SK-N-SH treated with all-trans-retinoic acid at 6 μM for 48 hours (cell line): ENCODE measurements at regions not wholly inside any gene's neighbourhood (a gene's known extent, or its start where the extent isn't known, plus 50 kb on each side); places are given as distances from the start of the nearest gene placed in this dataset.
A peak's percentile ranks its signal among the peaks of the same experiment; 100 is the strongest.
"Not testable (repeated sequence)": the region's sequence is repeated elsewhere in the genome, so short reads cannot be mapped to it uniquely, and the experiment has no call there.

Experiments used
- ATAC-seq: fragments of 200-7000 bp; cut with Tn5 transposase; 3 replicates; pipeline ENCODE4 v1.9.1; 2020; ENCODE audit warnings: mild to moderate bottlenecking, moderate library complexity
- ARNTL ChIP-seq: fragments of 450-650 bp; formaldehyde crosslinking; IDR thresholded peaks from 2 replicates; pipeline ENCODE4 v1.5.0; 2020; ENCODE audit warnings: low read depth, mild to moderate bottlenecking, moderate library complexity, borderline replicate concordance
- BACH2 ChIP-seq: fragments of 250-450 bp; sonication (Bioruptor Pico); IDR thresholded peaks from 2 replicates; pipeline ENCODE4 v1.9.0; 2021; ENCODE audit warnings: mild to moderate bottlenecking, borderline replicate concordance
- CSDC2 ChIP-seq: fragments of 250-450 bp; sonication (Bioruptor Pico); IDR thresholded peaks from 2 replicates; pipeline ENCODE4 v1.5.0; 2020; ENCODE audit warnings: mild to moderate bottlenecking, moderate library complexity
- ESRRG ChIP-seq: fragments of 250-450 bp; sonication (Bioruptor Pico); IDR thresholded peaks from 2 replicates; pipeline ENCODE4 v1.6.1; 2021; ENCODE audit warnings: mild to moderate bottlenecking
- GLIS3 ChIP-seq: fragments of 250-450 bp; sonication (Bioruptor Pico); IDR thresholded peaks from 2 replicates; pipeline ENCODE4 v1.5.0; 2020; ENCODE audit warnings: mild to moderate bottlenecking, moderate library complexity
- ISL1 ChIP-seq: fragments of 250-450 bp; sonication (Bioruptor Pico); IDR thresholded peaks from 2 replicates; pipeline ENCODE4 v2.1.2; 2022; ENCODE audit warnings: mild to moderate bottlenecking, moderate library complexity
- OSR1 ChIP-seq: fragments of 250-450 bp; sonication (Bioruptor Pico); IDR thresholded peaks from 2 replicates; pipeline ENCODE4 v1.8.0; 2022; ENCODE audit warnings: moderate library complexity, mild to moderate bottlenecking, inconsistent platforms
- PPARA ChIP-seq: fragments of 250-450 bp; sonication (Bioruptor Pico); IDR thresholded peaks from 2 replicates; pipeline ENCODE4 v1.5.0; 2020; ENCODE audit warnings: mild to moderate bottlenecking, borderline replicate concordance
- RARB ChIP-seq: fragments of 250-450 bp; sonication (Bioruptor Pico); IDR thresholded peaks from 2 replicates; pipeline ENCODE4 v1.8.0; 2021; ENCODE audit warnings: mild to moderate bottlenecking, moderate library complexity
- SNAI2 ChIP-seq: fragments of 250-450 bp; sonication (Bioruptor Pico); IDR thresholded peaks from 2 replicates; pipeline ENCODE4 v1.5.0; 2020; ENCODE audit warnings: mild to moderate bottlenecking, moderate library complexity
- TCF4 ChIP-seq: fragments of 250-450 bp; sonication (Bioruptor Pico); IDR thresholded peaks from 2 replicates; pipeline ENCODE4 v1.8.0; 2021; ENCODE audit warnings: mild to moderate bottlenecking, moderate library complexity, borderline replicate concordance
- TOX ChIP-seq: fragments of 250-450 bp; sonication (Bioruptor Pico); IDR thresholded peaks from 2 replicates; pipeline ENCODE4 v1.8.0; 2021; ENCODE audit warnings: mild to moderate bottlenecking, moderate library complexity, borderline replicate concordance
- ZC3H10 ChIP-seq: fragments of 250-450 bp; sonication (Bioruptor Pico); IDR thresholded peaks from 2 replicates; pipeline ENCODE4 v1.5.1; 2021; ENCODE audit warnings: mild to moderate bottlenecking, moderate library complexity
- ZFP3 ChIP-seq: fragments of 250-450 bp; sonication (Bioruptor Pico); IDR thresholded peaks from 2 replicates; pipeline ENCODE4 v1.5.0; 2020; ENCODE audit warnings: mild to moderate bottlenecking, moderate library complexity
- ZFP30 ChIP-seq: fragments of 450-650 bp; formaldehyde crosslinking; IDR thresholded peaks from 2 replicates; pipeline ENCODE4 v1.5.0; 2022; ENCODE audit warnings: mild to moderate bottlenecking, moderate library complexity
- ZNF565 ChIP-seq: fragments of 450-650 bp; formaldehyde crosslinking; conservative IDR thresholded peaks from 2 replicates; pipeline ENCODE4 v1.5.0; 2020; ENCODE audit warnings: low read depth, mild to moderate bottlenecking, moderate library complexity
- ZNF70 ChIP-seq: fragments of 450-650 bp; formaldehyde crosslinking; IDR thresholded peaks from 2 replicates; pipeline ENCODE4 v1.5.0; 2020; ENCODE audit warnings: mild to moderate bottlenecking, moderate library complexity
- ZNF8 ChIP-seq: fragments of 450-650 bp; formaldehyde crosslinking; IDR thresholded peaks from 2 replicates; pipeline ENCODE4 v1.5.0; 2020; ENCODE audit warnings: mild to moderate bottlenecking, moderate library complexity
- TF ChIP-seq, protein P1 (sequence below): fragments of 250-450 bp; sonication (Bioruptor Pico); IDR thresholded peaks from 2 replicates; pipeline ENCODE4 v1.5.1; 2021; ENCODE audit warnings: mild to moderate bottlenecking, moderate library complexity
- TF ChIP-seq, protein P2 (sequence below): fragments of 250-450 bp; sonication (Bioruptor Pico); IDR thresholded peaks from 2 replicates; pipeline ENCODE4 v1.5.0; 2020; ENCODE audit warnings: mild to moderate bottlenecking, moderate library complexity
- TF ChIP-seq, protein P3 (sequence below): fragments of 250-450 bp; sonication (Bioruptor Pico); IDR thresholded peaks from 2 replicates; pipeline ENCODE4 v1.5.1; 2020; ENCODE audit warnings: low read depth, mild to moderate bottlenecking, moderate library complexity
- TF ChIP-seq, protein P4 (sequence below): fragments of 250-450 bp; sonication (Bioruptor Pico); IDR thresholded peaks from 2 replicates; pipeline ENCODE4 v1.8.0; 2021; ENCODE audit warnings: low read depth, mild to moderate bottlenecking, moderate library complexity, borderline replicate concordance

DNA sequence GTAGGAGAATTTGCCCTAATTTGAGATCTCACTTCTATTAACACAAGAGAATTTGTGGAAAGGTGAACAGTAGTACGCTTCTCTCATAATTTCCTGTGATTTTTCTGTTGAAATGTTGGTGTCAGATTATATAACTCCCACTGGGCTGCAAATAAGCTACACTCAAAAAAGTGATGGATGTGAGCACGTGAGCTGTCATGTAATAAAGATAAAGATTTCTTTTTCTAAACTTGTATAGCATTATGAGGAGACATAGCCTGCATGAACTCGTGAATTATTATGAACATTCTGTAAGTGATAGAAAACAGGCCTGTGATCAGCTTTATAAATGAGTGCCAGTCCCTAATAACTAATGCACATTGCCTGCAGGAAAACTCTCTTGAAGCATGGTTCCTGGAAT is 356.6 kb upstream of the ACTRT1 start:
- TF ChIP-seq TOX (CRISPR knock-in tag) (no peak), ZNF8 (no peak), ESRRG (CRISPR knock-in tag) (no peak), ARNTL (CRISPR knock-in tag) (no peak), ZNF70 (no peak), ISL1 (no peak), ZNF565 (CRISPR knock-in tag) (no peak), TCF4 (no peak), ZC3H10 (CRISPR knock-in tag) (no peak), RARB (no peak), ZFP3 (CRISPR knock-in tag) (no peak)
- TF ChIP-seq, protein P1, sequence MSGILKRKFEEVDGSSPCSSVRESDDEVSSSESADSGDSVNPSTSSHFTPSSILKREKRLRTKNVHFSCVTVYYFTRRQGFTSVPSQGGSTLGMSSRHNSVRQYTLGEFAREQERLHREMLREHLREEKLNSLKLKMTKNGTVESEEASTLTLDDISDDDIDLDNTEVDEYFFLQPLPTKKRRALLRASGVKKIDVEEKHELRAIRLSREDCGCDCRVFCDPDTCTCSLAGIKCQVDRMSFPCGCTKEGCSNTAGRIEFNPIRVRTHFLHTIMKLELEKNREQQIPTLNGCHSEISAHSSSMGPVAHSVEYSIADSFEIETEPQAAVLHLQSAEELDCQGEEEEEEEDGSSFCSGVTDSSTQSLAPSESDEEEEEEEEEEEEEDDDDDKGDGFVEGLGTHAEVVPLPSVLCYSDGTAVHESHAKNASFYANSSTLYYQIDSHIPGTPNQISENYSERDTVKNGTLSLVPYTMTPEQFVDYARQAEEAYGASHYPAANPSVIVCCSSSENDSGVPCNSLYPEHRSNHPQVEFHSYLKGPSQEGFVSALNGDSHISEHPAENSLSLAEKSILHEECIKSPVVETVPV (CRISPR knock-in tag), result no peak
- no peak for ATAC-seq

DNA sequence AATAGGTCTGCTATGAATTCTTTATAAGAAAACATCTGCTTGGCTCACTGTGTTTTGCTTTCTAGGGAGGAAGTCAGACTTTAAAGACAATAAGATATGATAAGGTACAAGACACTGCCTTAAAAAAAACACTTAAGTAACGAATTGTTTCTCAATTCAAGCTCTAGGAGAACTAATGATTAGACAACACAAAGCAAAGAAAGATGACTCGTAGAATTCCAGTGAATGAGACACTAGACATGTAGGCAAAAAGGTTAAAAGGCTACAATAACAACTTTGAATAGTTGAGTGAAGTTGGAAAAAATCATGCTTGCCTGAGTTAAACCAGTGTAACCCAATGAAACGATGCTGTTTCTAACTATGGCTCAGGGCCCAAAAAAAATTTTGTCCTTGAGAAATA is 344.4 kb upstream of the ACTRT1 start:
- ATAC-seq, result no peak
- no peak for TF ChIP-seq ZNF8
- TF ChIP-seq ZNF70, result no peak
- TF ChIP-seq GLIS3 (CRISPR knock-in tag), result no peak
- no peak for TF ChIP-seq ZNF565 (CRISPR knock-in tag)
- no peak for TF ChIP-seq CSDC2 (CRISPR knock-in tag)
- TF ChIP-seq, protein P2, sequence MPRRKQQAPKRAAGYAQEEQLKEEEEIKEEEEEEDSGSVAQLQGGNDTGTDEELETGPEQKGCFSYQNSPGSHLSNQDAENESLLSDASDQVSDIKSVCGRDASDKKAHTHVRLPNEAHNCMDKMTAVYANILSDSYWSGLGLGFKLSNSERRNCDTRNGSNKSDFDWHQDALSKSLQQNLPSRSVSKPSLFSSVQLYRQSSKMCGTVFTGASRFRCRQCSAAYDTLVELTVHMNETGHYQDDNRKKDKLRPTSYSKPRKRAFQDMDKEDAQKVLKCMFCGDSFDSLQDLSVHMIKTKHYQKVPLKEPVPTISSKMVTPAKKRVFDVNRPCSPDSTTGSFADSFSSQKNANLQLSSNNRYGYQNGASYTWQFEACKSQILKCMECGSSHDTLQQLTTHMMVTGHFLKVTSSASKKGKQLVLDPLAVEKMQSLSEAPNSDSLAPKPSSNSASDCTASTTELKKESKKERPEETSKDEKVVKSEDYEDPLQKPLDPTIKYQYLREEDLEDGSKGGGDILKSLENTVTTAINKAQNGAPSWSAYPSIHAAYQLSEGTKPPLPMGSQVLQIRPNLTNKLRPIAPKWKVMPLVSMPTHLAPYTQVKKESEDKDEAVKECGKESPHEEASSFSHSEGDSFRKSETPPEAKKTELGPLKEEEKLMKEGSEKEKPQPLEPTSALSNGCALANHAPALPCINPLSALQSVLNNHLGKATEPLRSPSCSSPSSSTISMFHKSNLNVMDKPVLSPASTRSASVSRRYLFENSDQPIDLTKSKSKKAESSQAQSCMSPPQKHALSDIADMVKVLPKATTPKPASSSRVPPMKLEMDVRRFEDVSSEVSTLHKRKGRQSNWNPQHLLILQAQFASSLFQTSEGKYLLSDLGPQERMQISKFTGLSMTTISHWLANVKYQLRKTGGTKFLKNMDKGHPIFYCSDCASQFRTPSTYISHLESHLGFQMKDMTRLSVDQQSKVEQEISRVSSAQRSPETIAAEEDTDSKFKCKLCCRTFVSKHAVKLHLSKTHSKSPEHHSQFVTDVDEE (CRISPR knock-in tag), result no peak
- no peak for TF ChIP-seq BACH2 (CRISPR knock-in tag)
- TF ChIP-seq PPARA (CRISPR knock-in tag), result no peak
- no peak for TF ChIP-seq ZFP30
- no peak for TF ChIP-seq ZFP3 (CRISPR knock-in tag)
- no peak for TF ChIP-seq ARNTL (CRISPR knock-in tag)
- no peak for TF ChIP-seq ISL1
- TF ChIP-seq TCF4, result no peak
- TF ChIP-seq ESRRG (CRISPR knock-in tag), result no peak
- TF ChIP-seq, protein P3, sequence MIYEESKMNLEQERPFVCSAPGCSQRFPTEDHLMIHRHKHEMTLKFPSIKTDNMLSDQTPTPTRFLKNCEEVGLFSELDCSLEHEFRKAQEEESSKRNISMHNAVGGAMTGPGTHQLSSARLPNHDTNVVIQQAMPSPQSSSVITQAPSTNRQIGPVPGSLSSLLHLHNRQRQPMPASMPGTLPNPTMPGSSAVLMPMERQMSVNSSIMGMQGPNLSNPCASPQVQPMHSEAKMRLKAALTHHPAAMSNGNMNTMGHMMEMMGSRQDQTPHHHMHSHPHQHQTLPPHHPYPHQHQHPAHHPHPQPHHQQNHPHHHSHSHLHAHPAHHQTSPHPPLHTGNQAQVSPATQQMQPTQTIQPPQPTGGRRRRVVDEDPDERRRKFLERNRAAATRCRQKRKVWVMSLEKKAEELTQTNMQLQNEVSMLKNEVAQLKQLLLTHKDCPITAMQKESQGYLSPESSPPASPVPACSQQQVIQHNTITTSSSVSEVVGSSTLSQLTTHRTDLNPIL (CRISPR knock-in tag), result no peak
- no peak for TF ChIP-seq OSR1 (CRISPR knock-in tag)

DNA sequence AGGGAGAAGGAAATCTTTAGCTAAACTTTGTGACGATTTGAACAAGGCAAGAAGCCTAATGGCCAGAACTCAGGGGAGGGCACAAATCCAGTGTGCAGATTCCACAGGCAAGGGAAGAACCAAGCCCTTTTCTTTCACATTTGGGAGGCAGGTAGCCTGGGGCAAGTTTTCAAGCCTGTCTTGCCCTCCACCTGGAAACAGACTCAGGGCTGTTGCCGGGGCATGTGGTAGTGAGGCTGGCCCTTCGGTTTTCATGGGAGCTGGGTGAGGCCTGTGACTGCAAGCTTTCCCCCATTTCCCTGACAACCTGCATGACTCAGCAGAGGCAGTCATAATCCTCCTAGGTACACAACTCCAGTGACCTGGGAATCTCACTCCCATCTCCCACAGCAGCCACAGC is 331.6 kb upstream of the ACTRT1 start:
- ATAC-seq, result not testable (repeated sequence)

DNA sequence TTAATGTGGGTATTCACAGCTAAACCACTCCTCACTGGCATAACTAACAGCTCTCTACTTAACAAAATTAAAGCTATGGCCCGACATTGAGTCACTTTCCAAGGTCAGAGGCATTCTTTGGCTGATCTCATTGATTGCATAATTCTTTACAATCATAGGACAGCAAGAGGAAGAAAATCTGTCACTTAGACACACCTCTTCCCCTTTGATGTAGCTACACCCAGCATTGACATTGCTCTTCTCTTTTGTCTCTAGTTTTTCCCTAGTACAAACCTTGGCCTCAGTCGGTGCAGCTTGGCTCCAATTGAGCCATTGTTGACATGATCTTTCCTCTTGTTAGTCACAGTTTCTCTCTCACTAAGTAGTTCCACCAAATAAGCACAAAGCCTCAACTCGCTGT is 313.3 kb upstream of the ACTRT1 start:
- no peak for ATAC-seq

DNA sequence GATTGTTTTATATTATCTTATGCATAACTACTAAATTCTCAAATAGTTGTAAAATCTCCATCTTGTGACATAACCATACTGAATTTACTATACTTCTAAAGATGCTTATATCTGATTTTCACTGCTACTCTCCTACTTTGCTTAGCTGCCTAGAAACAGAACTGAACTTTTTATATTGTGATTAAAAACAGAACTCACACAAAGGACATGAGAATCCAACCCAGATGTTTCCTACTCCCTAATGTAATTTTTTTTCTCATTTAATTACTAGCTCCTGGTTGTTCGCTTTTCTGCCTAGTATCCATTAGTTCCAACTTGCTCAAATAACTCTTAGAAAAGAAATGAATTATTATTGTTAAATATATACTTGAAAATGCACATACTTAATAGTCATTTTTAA is 283.5 kb upstream of the ACTRT1 start:
- ATAC-seq, result no peak
- TF ChIP-seq, protein P4, sequence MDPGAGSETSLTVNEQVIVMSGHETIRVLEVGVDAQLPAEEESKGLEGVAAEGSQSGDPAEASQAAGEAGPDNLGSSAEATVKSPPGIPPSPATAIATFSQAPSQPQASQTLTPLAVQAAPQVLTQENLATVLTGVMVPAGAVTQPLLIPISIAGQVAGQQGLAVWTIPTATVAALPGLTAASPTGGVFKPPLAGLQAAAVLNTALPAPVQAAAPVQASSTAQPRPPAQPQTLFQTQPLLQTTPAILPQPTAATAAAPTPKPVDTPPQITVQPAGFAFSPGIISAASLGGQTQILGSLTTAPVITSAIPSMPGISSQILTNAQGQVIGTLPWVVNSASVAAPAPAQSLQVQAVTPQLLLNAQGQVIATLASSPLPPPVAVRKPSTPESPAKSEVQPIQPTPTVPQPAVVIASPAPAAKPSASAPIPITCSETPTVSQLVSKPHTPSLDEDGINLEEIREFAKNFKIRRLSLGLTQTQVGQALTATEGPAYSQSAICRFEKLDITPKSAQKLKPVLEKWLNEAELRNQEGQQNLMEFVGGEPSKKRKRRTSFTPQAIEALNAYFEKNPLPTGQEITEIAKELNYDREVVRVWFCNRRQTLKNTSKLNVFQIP (CRISPR knock-in tag), result no peak
- TF ChIP-seq ESRRG (CRISPR knock-in tag) (no peak), GLIS3 (CRISPR knock-in tag) (no peak), BACH2 (CRISPR knock-in tag) (no peak), TCF4 (peak; percentile 77; the same call in 1 of the 2 replicates)

More for the DNA sequence above, 313.3 kb upstream of the ACTRT1 start:
- no peak for TF ChIP-seq SNAI2 (CRISPR knock-in tag)
- TF ChIP-seq TOX (CRISPR knock-in tag), result no peak
- no peak for TF ChIP-seq TCF4
- no peak for TF ChIP-seq ZNF70
- no peak for TF ChIP-seq ZNF565 (CRISPR knock-in tag)
- no peak for TF ChIP-seq ARNTL (CRISPR knock-in tag)
